Mesenchymal stem cell (in vitro differentiated cells and primary cell): ENCODE measurements at regions not wholly inside any gene's neighbourhood (a gene's known extent, or its start where the extent isn't known, plus 50 kb on each side); places are given as distances from the start of the nearest gene placed in this dataset.

ENCODE experiments used
- DNase-seq: peaks from one replicate; pipeline ENCODE4 v3.0.0-alpha.2; 2013
- H2AFZ ChIP-seq: one replicate; pipeline ENCODE4 v1.6.1; 2013; ENCODE audit warnings: low read depth, mild to moderate bottlenecking, control low read depth, inconsistent platforms, low read length, moderate library complexity
- H2AK5ac ChIP-seq: 2 replicates; pipeline ENCODE4 v1.6.1; 2013; ENCODE audit warnings: low read length, moderate library complexity, mild to moderate bottlenecking, inconsistent platforms; ENCODE audit not compliant: severe bottlenecking
- H2BK120ac ChIP-seq: one replicate; pipeline ENCODE4 v1.6.1; 2013; ENCODE audit warnings: low read depth, mild to moderate bottlenecking, inconsistent platforms, low read length, moderate library complexity
- H2BK12ac ChIP-seq, 2 experiments: one replicate each; pipeline ENCODE4 v1.6.1; 2013; ENCODE audit warnings: inconsistent platforms in 2 of 2, low read length in 2 of 2, mild to moderate bottlenecking in 2 of 2, moderate library complexity in 2 of 2, control low read depth in 1 of 2
- H2BK15ac ChIP-seq: one replicate; pipeline ENCODE4 v1.6.1; 2013; ENCODE audit warnings: mild to moderate bottlenecking, low read depth, inconsistent platforms; ENCODE audit not compliant: poor library complexity, severe bottlenecking
- H2BK5ac ChIP-seq: 2 replicates; pipeline ENCODE4 v1.6.1; 2013; ENCODE audit warnings: low read depth, mild to moderate bottlenecking, low read length, control low read depth, inconsistent platforms; ENCODE audit not compliant: poor library complexity, severe bottlenecking
- H3K14ac ChIP-seq, 2 experiments: one replicate each; pipeline ENCODE4 v1.6.1; 2013; ENCODE audit warnings: inconsistent platforms in 2 of 2, low read length in 2 of 2, control low read depth in 1 of 2, mild to moderate bottlenecking in 1 of 2, moderate library complexity in 1 of 2
- H3K18ac ChIP-seq, 2 experiments: one replicate each; pipeline ENCODE4 v1.6.1; 2013; ENCODE audit warnings: inconsistent platforms in 2 of 2, low read length in 2 of 2, control low read depth in 1 of 2, low read depth in 1 of 2, mild to moderate bottlenecking in 1 of 2
- H3K23ac ChIP-seq, 2 experiments: one replicate each; pipeline ENCODE4 v1.6.1; 2013; ENCODE audit warnings: inconsistent platforms in 2 of 2, low read length in 2 of 2, mild to moderate bottlenecking in 2 of 2, moderate library complexity in 2 of 2, control low read depth in 1 of 2
- H3K27ac ChIP-seq: 2 replicates; pipeline ENCODE4 v1.5.1; 2013; ENCODE audit warnings: mild to moderate bottlenecking, moderate library complexity, low read length, control low read depth, inconsistent platforms; ENCODE audit not compliant: poor library complexity, severe bottlenecking
- H3K27me3 ChIP-seq, 2 experiments: 2 replicates each; pipeline versions ENCODE4 v1.6.1 to v1.7.0; 2013; ENCODE audit warnings: low read length in 2 of 2, mild to moderate bottlenecking in 2 of 2, moderate library complexity in 2 of 2, control low read depth in 1 of 2, inconsistent platforms in 1 of 2; ENCODE audit not compliant: control insufficient read depth in 1 of 2, insufficient read depth in 1 of 2
- H3K36me3 ChIP-seq, 2 experiments: 2 replicates each; pipeline versions ENCODE4 v1.6.1 to v1.7.0; 2013; ENCODE audit warnings: low read length in 2 of 2, control low read depth in 1 of 2, inconsistent platforms in 1 of 2, low read depth in 1 of 2, mild to moderate bottlenecking in 1 of 2; ENCODE audit not compliant: insufficient read depth in 2 of 2, control insufficient read depth in 1 of 2
- H3K4ac ChIP-seq, 2 experiments: one replicate each; pipeline ENCODE4 v1.6.1; 2013; ENCODE audit warnings: inconsistent platforms in 2 of 2, low read length in 2 of 2, mild to moderate bottlenecking in 2 of 2, moderate library complexity in 2 of 2, control low read depth in 1 of 2, low read depth in 1 of 2
- H3K4me1 ChIP-seq: 2 replicates; pipeline ENCODE4 v1.6.1; 2013; ENCODE audit warnings: low read depth, low read length, control low read depth; ENCODE audit not compliant: control insufficient read depth, insufficient read depth
- H3K4me2 ChIP-seq: 2 replicates; pipeline ENCODE4 v1.6.1; 2013; ENCODE audit warnings: low read length, mild to moderate bottlenecking, inconsistent platforms; ENCODE audit not compliant: poor library complexity, severe bottlenecking
- H3K4me3 ChIP-seq, 2 experiments: 2 replicates each; pipeline versions ENCODE4 v1.5.1 to v1.7.0; 2013; ENCODE audit warnings: low read length in 2 of 2, mild to moderate bottlenecking in 2 of 2, control low read depth in 1 of 2, low read depth in 1 of 2; ENCODE audit not compliant: insufficient read depth in 1 of 2
- H3K79me1 ChIP-seq: replicated peaks from 2 replicates; pipeline ENCODE4 v1.6.1; 2013; ENCODE audit warnings: mild to moderate bottlenecking, control low read depth, low read length, inconsistent platforms; ENCODE audit not compliant: poor library complexity, severe bottlenecking
- H3K9ac ChIP-seq: 2 replicates; pipeline ENCODE4 v1.7.0; 2013; ENCODE audit warnings: mild to moderate bottlenecking, low read length, moderate library complexity
- H3K9me3 ChIP-seq: 2 replicates; pipeline ENCODE4 v1.7.0; 2013; ENCODE audit warnings: mild to moderate bottlenecking, low read length; ENCODE audit not compliant: control insufficient read depth
- H4K8ac ChIP-seq: one replicate; pipeline ENCODE4 v1.6.1; 2013; ENCODE audit warnings: inconsistent platforms, mild to moderate bottlenecking, low read length, moderate library complexity
- H4K91ac ChIP-seq: one replicate; pipeline ENCODE4 v1.6.1; 2013; ENCODE audit warnings: mild to moderate bottlenecking, low read length, inconsistent platforms
- WGBS: methylation state at CpG from one replicate; pipeline ENCODE4 v1.1.7; 2013; ENCODE audit warnings: mixed read lengths; 5-methylcytosine and 5-hydroxymethylcytosine counted together

DNA sequence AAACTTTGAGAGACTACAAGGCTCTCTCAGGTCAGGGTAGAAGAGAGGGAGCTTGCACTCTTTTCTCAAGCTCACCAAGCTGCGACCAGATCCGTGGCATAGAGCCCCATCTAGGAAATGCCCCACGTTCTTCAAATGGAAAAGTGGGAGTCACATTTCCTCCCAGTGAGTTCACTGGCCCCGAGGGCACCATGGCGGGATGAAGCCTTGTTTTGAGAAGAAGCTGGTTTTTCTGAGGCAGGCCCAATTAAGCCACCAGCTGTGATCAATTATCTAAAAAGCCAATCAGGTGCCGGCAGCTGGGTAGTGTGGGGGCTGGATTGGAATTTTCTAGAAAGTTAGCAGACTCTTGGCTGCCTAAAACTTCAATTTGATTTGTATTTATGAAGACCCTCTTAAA is 101.4 kb downstream of the ZNF365 start:
- Histone ChIP-seq H3K4me2 (no peak overlapping the region), H3K27me3 (no peaks in the 10 kb centered on the region), H2BK15ac (no peak overlapping the region), H3K14ac (no peak overlapping the region), H3K4ac (no peak overlapping the region), H3K79me1 (no peaks in the 10 kb centered on the region), H2BK5ac (no peak overlapping the region), H2AFZ (no peak overlapping the region), H2BK120ac (no peak overlapping the region), H4K91ac (no peak overlapping the region), H3K27ac (no peak overlapping the region), H3K36me3 (no peaks in the 10 kb centered on the region), H3K4me3 (no peak overlapping the region), H3K9ac (no peak overlapping the region), H3K9me3 (peaks cover 8% of the 10 kb centered on the region), H2AK5ac (no peak overlapping the region), H4K8ac (no peak overlapping the region), H3K4me1 (no peaks in the 10 kb centered on the region), H3K18ac (no peak overlapping the region), H3K23ac (no peak overlapping the region), H2BK12ac (no peak overlapping the region)
- 61% methylated on average over 6 of the region's 6 CpGs for WGBS
- no peak for DNase-seq

DNA sequence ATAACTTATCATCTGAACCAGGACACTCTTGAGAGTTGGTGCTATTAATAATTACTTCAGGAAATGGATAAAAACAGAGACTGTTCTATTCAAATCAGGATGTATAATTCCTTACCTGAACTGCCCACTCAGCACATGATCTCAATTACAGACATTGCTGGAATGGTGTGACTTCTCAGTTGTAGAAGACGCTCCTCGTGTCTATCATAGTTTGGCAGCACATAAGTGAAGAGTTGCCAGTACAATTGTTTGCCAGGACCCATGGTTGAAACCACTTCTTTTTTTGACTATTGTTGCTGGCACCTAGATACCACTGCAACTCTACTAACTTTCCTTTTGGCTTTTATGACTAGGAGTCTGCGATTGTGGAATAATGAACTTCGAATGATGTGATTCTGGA is 105.4 kb downstream of the ZNF365 start:
- no peak overlapping the region for H3K18ac ChIP-seq
- H2BK12ac ChIP-seq, result no peak overlapping the region
- H3K27me3 ChIP-seq, result no peaks in the 10 kb centered on the region
- no peaks in the 10 kb centered on the region for H3K79me1 ChIP-seq
- H3K9me3 ChIP-seq, result peaks cover 8% of the 10 kb centered on the region
- H3K4me1 ChIP-seq, result no peaks in the 10 kb centered on the region
- DNase-seq, result no peak
- no peak overlapping the region for H2BK15ac ChIP-seq
- no peak overlapping the region for H4K91ac ChIP-seq
- no peak overlapping the region for H2BK120ac ChIP-seq
- H3K36me3 ChIP-seq, result no peaks in the 10 kb centered on the region
- H3K23ac ChIP-seq, result no peak overlapping the region
- no peak overlapping the region for H3K4me3 ChIP-seq
- H2BK5ac ChIP-seq, result no peak overlapping the region
- H2AK5ac ChIP-seq, result no peak overlapping the region
- 100% methylated on average over 2 of the region's 4 CpGs for WGBS
- H4K8ac ChIP-seq, result no peak overlapping the region
- no peak overlapping the region for H3K9ac ChIP-seq
- no peak overlapping the region for H2AFZ ChIP-seq
- no peak overlapping the region for H3K14ac ChIP-seq
- no peak overlapping the region for H3K4ac ChIP-seq
- H3K4me2 ChIP-seq, result no peak overlapping the region
- H3K27ac ChIP-seq, result no peak overlapping the region

DNA sequence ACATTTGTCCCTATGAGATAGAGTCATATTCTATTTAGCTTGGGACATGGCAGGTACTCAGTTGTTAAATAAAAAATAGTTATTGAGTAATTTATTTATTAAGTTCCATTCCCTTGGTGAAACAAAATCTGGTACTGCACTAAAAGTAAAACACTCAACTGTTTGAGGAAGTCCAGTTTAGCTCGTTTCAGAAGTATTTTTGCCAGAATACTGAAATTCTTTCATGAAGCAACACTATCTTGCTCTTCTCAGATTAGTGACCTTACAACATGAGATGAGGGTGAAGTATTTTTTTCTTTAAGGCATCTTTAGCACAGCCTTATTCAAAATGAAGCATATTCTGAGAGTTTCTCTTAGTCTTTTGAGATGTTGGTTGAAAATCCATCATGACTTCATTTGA is 106.0 kb downstream of the ZNF365 start:
- Histone ChIP-seq H3K9ac (no peak overlapping the region), H3K36me3 (no peaks in the 10 kb centered on the region), H3K4me1 (no peaks in the 10 kb centered on the region), H4K8ac (no peak overlapping the region), H3K9me3 (peaks cover 8% of the 10 kb centered on the region), H2AK5ac (no peak overlapping the region), H3K79me1 (no peaks in the 10 kb centered on the region), H2BK12ac (no peak overlapping the region), H2BK5ac (no peak overlapping the region), H3K4ac (no peak overlapping the region), H3K27me3 (no peaks in the 10 kb centered on the region), H4K91ac (no peak overlapping the region), H3K4me3 (no peak overlapping the region), H2BK15ac (no peak overlapping the region), H2AFZ (no peak overlapping the region), H2BK120ac (no peak overlapping the region), H3K4me2 (no peak overlapping the region), H3K27ac (no peak overlapping the region), H3K23ac (no peak overlapping the region), H3K18ac (no peak overlapping the region), H3K14ac (no peak overlapping the region)
- DNase-seq, result no peak
- no CpG with 5 or more reads among the region's 1 CpG for WGBS

DNA sequence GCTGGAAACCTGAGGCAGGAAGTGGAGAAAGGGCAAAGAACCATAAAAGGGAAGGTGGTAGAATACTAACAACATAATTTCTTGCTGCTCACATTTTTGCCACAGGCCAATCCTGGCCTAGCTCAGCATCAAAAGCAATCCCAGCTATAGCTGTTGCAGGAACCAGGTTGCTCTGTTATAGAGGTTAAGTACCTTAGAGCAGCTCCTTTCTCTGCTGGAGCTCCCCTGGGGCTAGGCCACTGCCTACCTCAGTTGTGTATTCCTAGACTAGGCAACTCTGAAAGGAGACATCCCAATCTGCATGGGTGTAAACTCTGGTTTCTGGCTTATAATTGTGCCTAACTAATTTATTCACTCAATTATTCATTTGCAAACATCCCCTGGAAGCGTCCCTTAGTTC is 108.4 kb downstream of the ZNF365 start:
- no peak overlapping the region for H3K4ac ChIP-seq
- H3K18ac ChIP-seq, result no peak overlapping the region
- no peak overlapping the region for H4K8ac ChIP-seq
- H2BK5ac ChIP-seq, result no peak overlapping the region
- DNase-seq, result no peak
- no peak overlapping the region for H2AK5ac ChIP-seq
- H3K23ac ChIP-seq, result no peak overlapping the region
- H3K79me1 ChIP-seq, result no peaks in the 10 kb centered on the region
- no peak overlapping the region for H3K4me3 ChIP-seq
- no peaks in the 10 kb centered on the region for H3K36me3 ChIP-seq
- no peaks in the 10 kb centered on the region for H3K27me3 ChIP-seq
- H2AFZ ChIP-seq, result no peak overlapping the region
- H3K9ac ChIP-seq, result no peak overlapping the region
- no CpG with 5 or more reads among the region's 1 CpG for WGBS
- no peaks in the 10 kb centered on the region for H3K4me1 ChIP-seq
- no peak overlapping the region for H4K91ac ChIP-seq
- no peak overlapping the region for H2BK120ac ChIP-seq
- no peak overlapping the region for H3K4me2 ChIP-seq
- H2BK12ac ChIP-seq, result no peak overlapping the region
- peak overlapping the region in 1 of 2 experiments; percentile 15 for H3K14ac ChIP-seq
- H3K9me3 ChIP-seq, result no peaks in the 10 kb centered on the region
- H3K27ac ChIP-seq, result no peak overlapping the region
- H2BK15ac ChIP-seq, result no peak overlapping the region
